ENCODE measurements at regions not wholly inside any gene's neighbourhood (a gene's known extent, or its start where the extent isn't known, plus 50 kb on each side); places are given as distances from the start of the nearest gene placed in this dataset.
"Not testable (repeated sequence)": the region's sequence is repeated elsewhere in the genome, so short reads cannot be mapped to it uniquely, and the experiment has no call there.

DNA sequence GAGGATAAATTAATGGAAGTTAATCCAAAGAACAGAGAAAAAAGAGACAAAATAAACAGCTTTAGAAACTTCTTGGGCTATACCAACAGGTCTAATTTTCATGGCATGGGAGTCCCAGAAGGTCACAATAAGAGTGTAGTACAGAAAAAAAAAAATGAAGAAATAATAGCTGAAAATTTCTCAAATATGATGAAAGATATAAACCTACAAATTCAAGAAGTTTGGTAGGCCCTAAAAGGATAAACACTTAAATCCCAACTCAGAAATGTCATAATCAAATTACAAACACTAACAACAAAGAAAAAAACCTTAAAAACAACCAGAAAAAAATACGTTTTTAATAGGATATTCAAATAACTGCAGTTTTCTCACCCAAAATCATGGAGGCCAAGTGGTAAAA, 229.3 kb upstream of the ZEB2 start:
- H3K9me3 ChIP-seq (ENCODE audit: severe bottlenecking) = peaks cover 9% of the 10 kb centered on the region
- TF ChIP-seq, protein P1, sequence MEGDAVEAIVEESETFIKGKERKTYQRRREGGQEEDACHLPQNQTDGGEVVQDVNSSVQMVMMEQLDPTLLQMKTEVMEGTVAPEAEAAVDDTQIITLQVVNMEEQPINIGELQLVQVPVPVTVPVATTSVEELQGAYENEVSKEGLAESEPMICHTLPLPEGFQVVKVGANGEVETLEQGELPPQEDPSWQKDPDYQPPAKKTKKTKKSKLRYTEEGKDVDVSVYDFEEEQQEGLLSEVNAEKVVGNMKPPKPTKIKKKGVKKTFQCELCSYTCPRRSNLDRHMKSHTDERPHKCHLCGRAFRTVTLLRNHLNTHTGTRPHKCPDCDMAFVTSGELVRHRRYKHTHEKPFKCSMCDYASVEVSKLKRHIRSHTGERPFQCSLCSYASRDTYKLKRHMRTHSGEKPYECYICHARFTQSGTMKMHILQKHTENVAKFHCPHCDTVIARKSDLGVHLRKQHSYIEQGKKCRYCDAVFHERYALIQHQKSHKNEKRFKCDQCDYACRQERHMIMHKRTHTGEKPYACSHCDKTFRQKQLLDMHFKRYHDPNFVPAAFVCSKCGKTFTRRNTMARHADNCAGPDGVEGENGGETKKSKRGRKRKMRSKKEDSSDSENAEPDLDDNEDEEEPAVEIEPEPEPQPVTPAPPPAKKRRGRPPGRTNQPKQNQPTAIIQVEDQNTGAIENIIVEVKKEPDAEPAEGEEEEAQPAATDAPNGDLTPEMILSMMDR (IDR thresholded peaks at IDR 0.05; ENCODE audit: low read depth, low read length) = no peak

GRCh38 chr2:144748443-144748842, 228.5 kb upstream of the ZEB2 start:
- DNase-seq = no peak
- Histone ChIP-seq H3K27me3 (ENCODE audit: insufficient read depth, low read depth, severe bottlenecking) (no peaks in the 10 kb centered on the region), H3K9me3 (ENCODE audit: severe bottlenecking) (peaks cover 9% of the 10 kb centered on the region), H3K27ac (no peak overlapping the region), H3K4me3 (ENCODE audit: low read depth, low read length) (no peak overlapping the region), H3K36me3 (no peaks in the 10 kb centered on the region)
- TF ChIP-seq, protein P1 (IDR thresholded peaks at IDR 0.05; ENCODE audit: low read depth, low read length) = no peak

More for the DNA sequence above, 229.3 kb upstream of the ZEB2 start:
- Histone ChIP-seq H3K4me3 (ENCODE audit: low read depth, low read length) (no peak overlapping the region), H3K27me3 (ENCODE audit: insufficient read depth, low read depth, severe bottlenecking) (no peaks in the 10 kb centered on the region), H3K27ac (no peak overlapping the region), H3K36me3 (no peaks in the 10 kb centered on the region)
- no peak for DNase-seq

DNA sequence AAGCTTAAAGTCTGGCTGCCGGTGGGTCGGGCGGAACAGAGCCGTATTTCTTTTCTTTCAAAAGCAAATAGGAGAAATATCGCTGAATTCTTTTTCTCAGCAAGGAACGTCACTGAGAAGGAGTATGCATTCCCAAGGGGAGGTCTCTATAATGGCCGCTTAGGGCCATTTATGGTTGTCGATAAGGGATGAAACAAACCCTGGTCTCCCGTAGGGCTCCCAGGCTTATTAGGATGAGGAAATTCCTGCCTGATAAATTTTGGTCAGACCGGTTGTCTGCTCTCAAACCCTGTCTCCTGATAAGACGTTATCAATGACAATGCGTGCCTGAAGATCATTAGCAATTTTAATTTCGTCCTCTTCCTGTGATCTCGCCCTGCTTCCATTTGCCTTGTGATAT, 227.7 kb upstream of the ZEB2 start:
- Histone ChIP-seq H3K36me3 (no peaks in the 10 kb centered on the region), H3K27me3 (ENCODE audit: insufficient read depth, low read depth, severe bottlenecking) (no peaks in the 10 kb centered on the region), H3K27ac (no peak overlapping the region), H3K9me3 (ENCODE audit: severe bottlenecking) (peaks cover 9% of the 10 kb centered on the region), H3K4me3 (ENCODE audit: low read depth, low read length) (no peak overlapping the region)
- no peak for DNase-seq
- TF ChIP-seq, protein P1 (IDR thresholded peaks at IDR 0.05; ENCODE audit: low read depth, low read length) = no peak

DNA sequence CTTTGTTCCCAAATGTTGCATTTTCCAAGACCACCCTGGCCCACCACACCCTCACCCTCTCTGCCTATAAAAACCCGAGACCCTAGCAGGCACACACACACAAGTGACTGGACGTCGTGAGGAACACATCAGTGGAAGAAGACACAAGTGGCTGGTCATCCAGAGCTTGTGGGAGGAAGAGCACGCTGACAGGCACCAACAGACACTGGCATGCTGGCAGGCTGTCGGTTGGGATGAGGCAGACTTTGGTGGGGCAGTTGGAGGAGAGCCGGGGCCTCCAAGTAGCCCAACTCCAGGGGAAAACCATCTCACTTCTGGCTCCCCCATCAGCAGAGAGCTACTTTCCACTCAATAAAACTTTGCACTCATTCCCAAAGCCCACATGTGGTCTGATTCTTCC, 225.5 kb upstream of the ZEB2 start:
- H3K4me3 ChIP-seq (ENCODE audit: low read depth, low read length) = no peak overlapping the region
- DNase-seq = no peak
- TF ChIP-seq, protein P1 (IDR thresholded peaks at IDR 0.05; ENCODE audit: low read depth, low read length) = no peak
- H3K27ac ChIP-seq = no peak overlapping the region
- no peaks in the 10 kb centered on the region for H3K36me3 ChIP-seq
- H3K27me3 ChIP-seq (ENCODE audit: insufficient read depth, low read depth, severe bottlenecking) = no peaks in the 10 kb centered on the region
- H3K9me3 ChIP-seq (ENCODE audit: severe bottlenecking) = peaks cover 9% of the 10 kb centered on the region

DNA sequence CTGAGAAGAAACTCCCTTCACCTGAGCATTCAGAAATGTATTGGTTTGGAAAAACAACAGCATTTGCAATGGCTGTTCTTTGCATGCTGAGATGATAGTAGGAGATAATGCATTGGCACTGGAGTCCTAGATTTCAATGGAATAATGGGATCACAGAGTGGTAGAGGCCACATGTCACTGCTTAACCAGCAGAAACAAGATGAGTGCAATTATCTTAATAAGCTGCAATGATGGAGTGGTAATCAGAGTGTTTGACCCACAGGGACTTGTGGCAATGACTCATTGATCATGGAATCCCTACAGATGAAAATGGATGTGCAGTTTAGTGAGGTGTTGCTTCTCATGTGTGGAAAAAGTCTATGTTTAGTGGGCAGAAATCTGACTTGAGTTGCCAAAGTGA, 218.8 kb upstream of the ZEB2 start:
- Histone ChIP-seq H3K9me3 (ENCODE audit: severe bottlenecking) (no peaks in the 10 kb centered on the region), H3K27me3 (ENCODE audit: insufficient read depth, low read depth, severe bottlenecking) (no peaks in the 10 kb centered on the region)
- DNase-seq = no peak

DNA sequence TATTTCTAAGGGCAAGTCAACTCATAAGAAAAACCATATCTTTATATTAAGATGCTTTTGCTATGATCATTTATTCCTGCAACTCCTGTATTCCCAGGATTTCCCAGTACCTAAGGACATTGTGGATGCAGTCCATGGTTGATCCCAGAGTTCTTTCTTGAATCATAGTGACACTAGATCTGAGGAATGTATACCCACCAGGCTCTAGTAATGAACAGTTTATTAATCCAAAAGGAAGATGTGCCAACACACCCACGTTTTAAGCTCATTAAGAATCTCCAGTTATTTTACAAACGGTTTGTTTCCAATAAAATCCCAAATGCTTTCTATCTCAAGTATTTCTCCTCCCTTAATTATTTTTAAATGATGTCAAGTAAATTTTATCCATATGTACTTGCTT, 210.8 kb upstream of the ZEB2 start:
- H3K36me3 ChIP-seq = no peaks in the 10 kb centered on the region
- no peak overlapping the region for H3K27ac ChIP-seq
- TF ChIP-seq, protein P1 (IDR thresholded peaks at IDR 0.05; ENCODE audit: low read depth, low read length) = no peak
- H3K27me3 ChIP-seq (ENCODE audit: insufficient read depth, low read depth, severe bottlenecking) = no peaks in the 10 kb centered on the region
- no peaks in the 10 kb centered on the region for H3K9me3 ChIP-seq (ENCODE audit: severe bottlenecking)
- H3K4me3 ChIP-seq (ENCODE audit: low read depth, low read length) = no peak overlapping the region
- DNase-seq = no peak

More for the DNA sequence above, 218.8 kb upstream of the ZEB2 start:
- Histone ChIP-seq H3K4me3 (ENCODE audit: low read depth, low read length) (no peak overlapping the region), H3K27ac (no peak overlapping the region), H3K36me3 (no peaks in the 10 kb centered on the region)
- TF ChIP-seq, protein P1 (IDR thresholded peaks at IDR 0.05; ENCODE audit: low read depth, low read length) = no peak

GRCh38 chr2:144724460-144724859, 204.5 kb upstream of the ZEB2 start:
- not testable (repeated sequence) for H3K4me3 ChIP-seq (ENCODE audit: low read depth, low read length); H3K27me3 ChIP-seq (ENCODE audit: insufficient read depth, low read depth, severe bottlenecking); H3K27ac ChIP-seq; DNase-seq; H3K36me3 ChIP-seq; H3K9me3 ChIP-seq (ENCODE audit: severe bottlenecking)

All from WERI-Rb-1 (cell line).